ENCODE measurements at regions not wholly inside any gene's neighbourhood (a gene's known extent, or its start where the extent isn't known, plus 50 kb on each side); places are given as distances from the start of the nearest gene placed in this dataset.
"Not testable (repeated sequence)": the region's sequence is repeated elsewhere in the genome, so short reads cannot be mapped to it uniquely, and the experiment has no call there.

DNA sequence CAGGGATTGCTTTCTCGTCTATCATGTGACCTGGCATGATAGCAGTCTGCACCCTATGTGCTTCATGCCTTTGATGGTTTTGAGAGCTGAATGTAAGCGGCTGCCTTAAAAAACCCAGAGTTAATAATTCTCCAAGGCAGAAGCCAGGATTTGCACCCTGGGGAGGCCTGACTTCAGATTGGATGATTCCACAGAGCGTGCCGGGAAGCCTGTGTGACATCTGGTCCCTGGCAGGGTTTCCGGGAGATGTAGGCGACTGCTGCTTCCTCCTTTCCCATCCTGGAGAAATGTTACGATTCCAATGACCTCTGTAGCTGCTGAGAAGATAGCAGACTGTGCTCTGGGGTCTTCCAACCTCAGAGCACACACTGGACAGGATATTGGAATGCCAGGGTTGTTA is 255.0 kb downstream of the GADD45G start:
- not testable (repeated sequence) for H3K4me1 ChIP-seq (ENCODE audit: insufficient read depth, low read length, severe bottlenecking); H3K9me3 ChIP-seq (ENCODE audit: low read length); H3K27ac ChIP-seq (ENCODE audit: low read depth, low read length, poor library complexity, severe bottlenecking); H3K4me2 ChIP-seq (ENCODE audit: low read length); H2AFZ ChIP-seq (ENCODE audit: low read length); H3F3A ChIP-seq (ENCODE audit: insufficient read depth, low read length); H3K9me2 ChIP-seq (ENCODE audit: low read depth, low read length); H3K27me3 ChIP-seq (ENCODE audit: insufficient read depth, low read length); H3K36me3 ChIP-seq (ENCODE audit: insufficient read depth, low read length); H3K79me2 ChIP-seq (ENCODE audit: insufficient read depth, low read length); H3K4me3 ChIP-seq (ENCODE audit: low read depth, low read length, poor library complexity, severe bottlenecking); H4K20me1 ChIP-seq (ENCODE audit: insufficient read depth, low read length); H3K9ac ChIP-seq (ENCODE audit: low read length)

DNA sequence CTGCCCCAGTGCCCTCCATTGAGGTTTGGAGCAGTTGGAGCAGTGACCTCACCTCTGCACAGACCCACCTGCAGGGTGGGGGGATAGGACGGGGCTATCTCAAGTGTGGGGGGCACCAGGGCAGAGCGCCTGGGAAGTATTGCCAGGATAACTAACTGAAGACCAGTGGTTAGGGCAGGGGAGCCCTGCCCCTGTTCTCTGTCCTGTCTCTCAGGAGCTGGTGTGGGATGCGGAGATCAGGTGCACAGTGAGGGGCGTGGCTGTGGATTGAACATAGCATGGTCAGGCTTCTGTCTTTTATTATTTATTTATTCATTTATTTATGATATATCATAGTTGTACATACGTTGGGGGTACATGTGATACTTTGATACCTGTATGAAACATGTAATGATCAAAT is 256.6 kb downstream of the GADD45G start:
- H3K9ac ChIP-seq (ENCODE audit: low read length); H4K20me1 ChIP-seq (ENCODE audit: insufficient read depth, low read length); H3F3A ChIP-seq (ENCODE audit: insufficient read depth, low read length); H3K9me3 ChIP-seq (ENCODE audit: low read length); H3K4me1 ChIP-seq (ENCODE audit: insufficient read depth, low read length, severe bottlenecking); H2AFZ ChIP-seq (ENCODE audit: low read length); H3K4me2 ChIP-seq (ENCODE audit: low read length); H3K4me3 ChIP-seq (ENCODE audit: low read depth, low read length, poor library complexity, severe bottlenecking); H3K9me2 ChIP-seq (ENCODE audit: low read depth, low read length); H3K36me3 ChIP-seq (ENCODE audit: insufficient read depth, low read length); H3K79me2 ChIP-seq (ENCODE audit: insufficient read depth, low read length); H3K27me3 ChIP-seq (ENCODE audit: insufficient read depth, low read length); H3K27ac ChIP-seq (ENCODE audit: low read depth, low read length, poor library complexity, severe bottlenecking): not testable (repeated sequence)

DNA sequence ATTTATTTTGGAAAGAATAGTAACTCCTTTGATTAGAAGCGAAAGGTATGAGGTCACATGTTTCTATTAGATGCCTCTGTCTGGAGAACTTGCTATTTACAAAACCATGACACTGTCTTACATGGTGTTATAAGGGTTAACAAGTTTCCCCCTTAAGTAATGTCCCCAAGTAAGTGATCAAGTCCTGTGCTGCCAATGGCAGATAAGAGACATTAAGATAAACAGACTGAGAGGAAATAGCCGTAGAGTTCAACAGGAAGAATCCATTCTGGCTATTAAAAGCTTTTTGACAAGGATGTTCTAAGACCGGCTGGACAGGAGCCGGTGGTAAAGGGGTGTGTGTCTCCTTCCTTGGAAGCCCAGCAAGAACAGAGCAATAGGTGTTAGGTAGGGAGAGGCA is 257.5 kb downstream of the GADD45G start:
- H3K9me2 ChIP-seq (ENCODE audit: low read depth, low read length): no peaks in the 10 kb centered on the region
- H3K9me3 ChIP-seq (ENCODE audit: low read length): no peaks in the 10 kb centered on the region
- no peaks in the 10 kb centered on the region for H4K20me1 ChIP-seq (ENCODE audit: insufficient read depth, low read length)
- no peak overlapping the region for H3K4me2 ChIP-seq (ENCODE audit: low read length)
- H3F3A ChIP-seq (ENCODE audit: insufficient read depth, low read length): no peaks in the 10 kb centered on the region
- H3K36me3 ChIP-seq (ENCODE audit: insufficient read depth, low read length): no peaks in the 10 kb centered on the region
- H3K9ac ChIP-seq (ENCODE audit: low read length): no peak overlapping the region
- H2AFZ ChIP-seq (ENCODE audit: low read length): no peak overlapping the region
- H3K27me3 ChIP-seq (ENCODE audit: insufficient read depth, low read length): no peaks in the 10 kb centered on the region
- H3K79me2 ChIP-seq (ENCODE audit: insufficient read depth, low read length): no peaks in the 10 kb centered on the region
- no peak overlapping the region for H3K4me3 ChIP-seq (ENCODE audit: low read depth, low read length, poor library complexity, severe bottlenecking)
- H3K27ac ChIP-seq (ENCODE audit: low read depth, low read length, poor library complexity, severe bottlenecking): no peak overlapping the region
- TF ChIP-seq, protein P1, sequence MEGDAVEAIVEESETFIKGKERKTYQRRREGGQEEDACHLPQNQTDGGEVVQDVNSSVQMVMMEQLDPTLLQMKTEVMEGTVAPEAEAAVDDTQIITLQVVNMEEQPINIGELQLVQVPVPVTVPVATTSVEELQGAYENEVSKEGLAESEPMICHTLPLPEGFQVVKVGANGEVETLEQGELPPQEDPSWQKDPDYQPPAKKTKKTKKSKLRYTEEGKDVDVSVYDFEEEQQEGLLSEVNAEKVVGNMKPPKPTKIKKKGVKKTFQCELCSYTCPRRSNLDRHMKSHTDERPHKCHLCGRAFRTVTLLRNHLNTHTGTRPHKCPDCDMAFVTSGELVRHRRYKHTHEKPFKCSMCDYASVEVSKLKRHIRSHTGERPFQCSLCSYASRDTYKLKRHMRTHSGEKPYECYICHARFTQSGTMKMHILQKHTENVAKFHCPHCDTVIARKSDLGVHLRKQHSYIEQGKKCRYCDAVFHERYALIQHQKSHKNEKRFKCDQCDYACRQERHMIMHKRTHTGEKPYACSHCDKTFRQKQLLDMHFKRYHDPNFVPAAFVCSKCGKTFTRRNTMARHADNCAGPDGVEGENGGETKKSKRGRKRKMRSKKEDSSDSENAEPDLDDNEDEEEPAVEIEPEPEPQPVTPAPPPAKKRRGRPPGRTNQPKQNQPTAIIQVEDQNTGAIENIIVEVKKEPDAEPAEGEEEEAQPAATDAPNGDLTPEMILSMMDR (IDR thresholded peaks at IDR 0.05; ENCODE audit: low read length): no peak
- TF ChIP-seq EZH2 (IDR thresholded peaks at IDR 0.05; ENCODE audit: borderline replicate concordance, low read length): no peak
- H3K4me1 ChIP-seq (ENCODE audit: insufficient read depth, low read length, severe bottlenecking): no peaks in the 10 kb centered on the region

DNA sequence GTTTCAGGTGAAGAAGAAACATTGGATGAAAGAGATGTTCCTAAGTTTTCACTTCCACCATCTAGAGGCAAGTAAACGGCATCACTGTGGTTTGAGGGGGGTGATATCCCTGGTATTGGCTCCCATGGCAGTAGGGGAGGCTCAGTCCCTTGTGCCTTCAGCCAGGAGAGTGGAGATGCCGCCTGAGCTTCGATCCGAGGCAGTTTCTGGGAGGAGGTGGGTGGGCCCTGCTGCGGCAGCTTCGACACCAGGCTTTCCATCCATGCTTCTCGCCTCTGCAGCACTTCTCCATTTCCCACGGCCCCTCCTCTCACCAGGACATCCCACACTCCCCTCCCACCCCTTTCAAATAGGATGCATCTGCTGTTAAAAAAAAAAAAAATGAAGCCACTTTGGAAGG is 258.3 kb downstream of the GADD45G start:
- Histone ChIP-seq H3K4me2 (ENCODE audit: low read length) (no peak overlapping the region), H3K79me2 (ENCODE audit: insufficient read depth, low read length) (no peaks in the 10 kb centered on the region), H3K4me1 (ENCODE audit: insufficient read depth, low read length, severe bottlenecking) (no peaks in the 10 kb centered on the region), H3K9ac (ENCODE audit: low read length) (no peak overlapping the region), H3K36me3 (ENCODE audit: insufficient read depth, low read length) (no peaks in the 10 kb centered on the region), H3K4me3 (ENCODE audit: low read depth, low read length, poor library complexity, severe bottlenecking) (no peak overlapping the region), H4K20me1 (ENCODE audit: insufficient read depth, low read length) (no peaks in the 10 kb centered on the region), H3K27ac (ENCODE audit: low read depth, low read length, poor library complexity, severe bottlenecking) (no peak overlapping the region), H3K9me2 (ENCODE audit: low read depth, low read length) (no peaks in the 10 kb centered on the region), H3K27me3 (ENCODE audit: insufficient read depth, low read length) (no peaks in the 10 kb centered on the region), H3K9me3 (ENCODE audit: low read length) (no peaks in the 10 kb centered on the region), H3F3A (ENCODE audit: insufficient read depth, low read length) (no peaks in the 10 kb centered on the region), H2AFZ (ENCODE audit: low read length) (no peak overlapping the region)
- TF ChIP-seq EZH2 (IDR thresholded peaks at IDR 0.05; ENCODE audit: borderline replicate concordance, low read length): no peak
- TF ChIP-seq, protein P1 (IDR thresholded peaks at IDR 0.05; ENCODE audit: low read length): no peak

All from OCI-LY1 (cell line).